ENCODE measurements at regions not wholly inside any gene's neighbourhood (a gene's known extent, or its start where the extent isn't known, plus 50 kb on each side); places are given as distances from the start of the nearest gene placed in this dataset.

GRCh38 chr5:105812304-105812703, 1858.4 kb downstream of the EFNA5 start:
- H3K4ac ChIP-seq (ENCODE audit: low read depth, low read length), result no peak overlapping the region
- ChIA-PET POLR2A (ENCODE audit: unreplicated experiment) (no interaction called here), CTCF (no interaction called here)
- H2BK20ac ChIP-seq (ENCODE audit: low read depth, low read length), result no peak overlapping the region
- H3K18ac ChIP-seq (ENCODE audit: low read depth, low read length), result no peak overlapping the region
- TF ChIP-seq MAZ (IDR thresholded peaks at IDR 0.05; ENCODE audit: borderline replicate concordance, low read depth, low read length) (no peak), RCOR1 (IDR thresholded peaks at IDR 0.05; ENCODE audit: insufficient replicate concordance, low read length) (no peak), CEBPB (IDR thresholded peaks at IDR 0.05; ENCODE audit: low read depth, low read length) (peak; percentile 51; the same call in 1 of the 2 replicates)
- no peak overlapping the region for H4K8ac ChIP-seq (ENCODE audit: low read depth in 2 of 2, low read length in 2 of 2)
- no peak overlapping the region for H2AFZ ChIP-seq (replicated peaks; ENCODE audit: low read length, poor library complexity)
- H3K27ac ChIP-seq (ENCODE audit: insufficient read depth, low read length), result no peak overlapping the region
- ATAC-seq (ENCODE audit: low read depth) (peak; percentile 60), DNase-seq (peak; percentile 62)
- H2BK120ac ChIP-seq (ENCODE audit: low read depth, low read length), result no peak overlapping the region
- BruUV-seq (replicated peaks), result no TSS peak
- no peak overlapping the region for H3K4me3 ChIP-seq (ENCODE audit: insufficient read depth, low read depth, low read length)
- no peak overlapping the region for H4K91ac ChIP-seq (ENCODE audit: insufficient read depth, low read depth, low read length)
- H2AK5ac ChIP-seq (ENCODE audit: low read depth, low read length), result no peak overlapping the region
- H3K27me3 ChIP-seq (ENCODE audit: control insufficient read depth, insufficient read depth, low read length), result no peaks in the 10 kb centered on the region
- in situ Hi-C loops (cut with MboI; ENCODE audit: low sequenced_read_pairs) (no loop called here), dilution Hi-C loops (cut with HindIII; ENCODE audit: low sequenced_read_pairs, unreplicated experiment) (no loop called here), intact Hi-C loops (cut with micrococcal nuclease) (no loop called here)
- H3K14ac ChIP-seq (replicated peaks; ENCODE audit: low read depth, low read length), result no peak overlapping the region
- no peak overlapping the region for H3K56ac ChIP-seq (ENCODE audit: extremely low read depth, insufficient read depth, low read length)
- no peaks in the 10 kb centered on the region for H3K4me1 ChIP-seq (ENCODE audit: control insufficient read depth, insufficient read depth, low read length)
- no peak overlapping the region for H3K4me2 ChIP-seq (ENCODE audit: low read depth, low read length)
- no peaks in the 10 kb centered on the region for H3K9me1 ChIP-seq (ENCODE audit: insufficient read depth, low read length)
- no peak overlapping the region for H3K9ac ChIP-seq (ENCODE audit: low read depth, low read length)
- H3K9me3 ChIP-seq (ENCODE audit: control insufficient read depth, insufficient read depth, low read length), result no peaks in the 10 kb centered on the region
- H2BK5ac ChIP-seq (ENCODE audit: low read depth, low read length, poor library complexity, severe bottlenecking), result no peak overlapping the region
- no CpG with 5 or more reads among the region's 2 CpGs for WGBS, 2 experiments (ENCODE audit: extremely low coverage in 2 of 2, insufficient read length in 1 of 2)
- no peaks in the 10 kb centered on the region for H3K79me1 ChIP-seq (ENCODE audit: low read depth in 1 of 2, low read length in 2 of 2)
- no peak overlapping the region for H2AK9ac ChIP-seq (replicated peaks; ENCODE audit: low read depth, low read length, poor library complexity)
- no peak overlapping the region for H3K23ac ChIP-seq (ENCODE audit: low read depth, low read length)
- H2BK15ac ChIP-seq (ENCODE audit: low read depth, low read length), result no peak overlapping the region
- no peak overlapping the region for H4K5ac ChIP-seq (ENCODE audit: low read depth, low read length)
- H4K20me1 ChIP-seq (ENCODE audit: insufficient read depth, low read length), result no peaks in the 10 kb centered on the region
- H3K36me3 ChIP-seq (ENCODE audit: control insufficient read depth, insufficient read depth, low read length), result no peaks in the 10 kb centered on the region

All from IMR-90 (cell line).